ENCODE measurements at regions not wholly inside any gene's neighbourhood (a gene's known extent, or its start where the extent isn't known, plus 50 kb on each side); places are given as distances from the start of the nearest gene placed in this dataset.

- peaks cover 0 to 3% (median 0%) of the 10 kb centered on the region in 5 donors for H3K9me3 Mint-ChIP-seq
- no peak overlapping the region for H3K27ac Mint-ChIP-seq
- CTCF ChIA-PET = no interaction called here
- Histone ChIP-seq H3K36me3 (ENCODE audit: insufficient read depth, low read length) (no peaks in the 10 kb centered on the region), H3K4me1 (ENCODE audit: insufficient read depth, low read length) (no peaks in the 10 kb centered on the region), H3K27me3 (ENCODE audit: insufficient read depth, low read length, poor library complexity, severe bottlenecking) (no peaks in the 10 kb centered on the region), H3K4me3 (ENCODE audit: low read length) (no peak overlapping the region), H3K27ac (ENCODE audit: low read depth, low read length) (no peak overlapping the region), H3K9me3 (ENCODE audit: low read length) (no peaks in the 10 kb centered on the region)
- H3K27me3 Mint-ChIP-seq = peaks cover 10 to 14% of the 10 kb centered on the region in 2 donors
- H3K36me3 Mint-ChIP-seq = no peaks in the 10 kb centered on the region
- no peak for DNase-seq
- H3K4me1 Mint-ChIP-seq = no peaks in the 10 kb centered on the region
- POLR2A ChIA-PET = no interaction called here
- no peak overlapping the region for H3K4me3 Mint-ChIP-seq
These were observed 184.8 kb upstream of the C1orf174 start for GRCh38 chr1:4084896-4085295.

- POLR2A ChIA-PET = no interaction called here
- Mint-ChIP-seq H3K4me1 (no peaks in the 10 kb centered on the region), H3K27me3 (peaks cover 10 to 14% of the 10 kb centered on the region in 2 donors), H3K9me3 (peaks cover 0 to 2% (median 0%) of the 10 kb centered on the region in 5 donors), H3K4me3 (no peak overlapping the region), H3K27ac (peak overlapping the region in 1 of 8 donors; percentile 5), H3K36me3 (no peaks in the 10 kb centered on the region)
- Histone ChIP-seq H3K9me3 (ENCODE audit: low read length) (no peaks in the 10 kb centered on the region), H3K4me3 (ENCODE audit: low read length) (no peak overlapping the region), H3K4me1 (ENCODE audit: insufficient read depth, low read length) (no peaks in the 10 kb centered on the region), H3K36me3 (ENCODE audit: insufficient read depth, low read length) (no peaks in the 10 kb centered on the region), H3K27me3 (ENCODE audit: insufficient read depth, low read length, poor library complexity, severe bottlenecking) (no peaks in the 10 kb centered on the region), H3K27ac (ENCODE audit: low read depth, low read length) (no peak overlapping the region)
- CTCF ChIA-PET = no interaction called here
- DNase-seq = no peak
These were observed 185.5 kb upstream of the C1orf174 start for GRCh38 chr1:4085546-4085945.

DNA sequence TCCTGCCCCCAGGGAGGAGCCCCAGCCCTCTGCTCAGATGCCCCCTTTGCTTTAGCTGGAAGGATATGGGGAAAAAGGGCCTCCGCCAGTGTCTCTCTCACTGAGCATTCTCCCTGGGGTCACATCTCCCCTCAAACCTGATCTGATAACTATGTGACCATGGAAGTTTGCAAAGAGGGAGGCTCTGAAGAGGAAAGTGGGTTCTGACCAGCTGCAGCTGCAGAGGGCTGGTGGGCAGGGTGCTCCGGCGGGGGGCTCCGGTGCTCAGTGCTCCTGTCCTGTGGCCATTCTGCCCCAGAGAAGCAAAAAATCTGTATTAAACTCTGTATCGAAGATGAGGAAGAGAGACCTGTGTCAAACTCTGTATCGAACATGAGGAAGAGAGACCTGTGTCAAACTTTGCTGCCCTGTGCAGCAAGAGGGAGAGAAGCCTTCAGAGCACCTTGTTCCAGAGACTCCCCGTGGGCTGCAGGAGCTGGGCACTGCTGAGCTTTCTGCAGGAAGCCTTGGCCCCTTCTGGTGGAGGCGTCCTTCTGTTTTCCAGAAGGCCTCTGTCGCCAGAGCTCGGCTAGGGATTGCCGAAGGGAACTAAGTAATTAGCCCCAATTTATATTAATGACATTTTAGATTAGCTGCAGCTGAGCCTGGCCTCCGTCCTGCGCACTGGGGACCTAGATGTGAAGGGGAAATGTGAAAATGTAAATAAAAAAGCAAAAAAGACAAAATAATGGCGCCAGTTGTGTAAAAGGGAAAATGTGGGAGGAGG, 186.2 kb upstream of the C1orf174 start:
- no peak overlapping the region for H3K27ac ChIP-seq (ENCODE audit: low read depth, low read length)
- no peak for DNase-seq
- peaks cover 10 to 12% of the 10 kb centered on the region in 2 donors for H3K27me3 Mint-ChIP-seq
- no peak overlapping the region for H3K4me3 Mint-ChIP-seq
- no peaks in the 10 kb centered on the region for H3K36me3 ChIP-seq (ENCODE audit: insufficient read depth, low read length)
- CTCF ChIA-PET = no interaction called here
- peaks cover 0 to 2% (median 0%) of the 10 kb centered on the region in 5 donors for H3K9me3 Mint-ChIP-seq
- H3K9me3 ChIP-seq (ENCODE audit: low read length) = no peaks in the 10 kb centered on the region
- H3K4me1 ChIP-seq (ENCODE audit: insufficient read depth, low read length) = no peaks in the 10 kb centered on the region
- H3K4me1 Mint-ChIP-seq = no peaks in the 10 kb centered on the region
- no peaks in the 10 kb centered on the region for H3K27me3 ChIP-seq (ENCODE audit: insufficient read depth, low read length, poor library complexity, severe bottlenecking)
- peak overlapping the region in 1 of 8 donors; percentile 19 for H3K27ac Mint-ChIP-seq
- no peak overlapping the region for H3K4me3 ChIP-seq (ENCODE audit: low read length)
- POLR2A ChIA-PET = no interaction called here
- H3K36me3 Mint-ChIP-seq = no peaks in the 10 kb centered on the region

DNA sequence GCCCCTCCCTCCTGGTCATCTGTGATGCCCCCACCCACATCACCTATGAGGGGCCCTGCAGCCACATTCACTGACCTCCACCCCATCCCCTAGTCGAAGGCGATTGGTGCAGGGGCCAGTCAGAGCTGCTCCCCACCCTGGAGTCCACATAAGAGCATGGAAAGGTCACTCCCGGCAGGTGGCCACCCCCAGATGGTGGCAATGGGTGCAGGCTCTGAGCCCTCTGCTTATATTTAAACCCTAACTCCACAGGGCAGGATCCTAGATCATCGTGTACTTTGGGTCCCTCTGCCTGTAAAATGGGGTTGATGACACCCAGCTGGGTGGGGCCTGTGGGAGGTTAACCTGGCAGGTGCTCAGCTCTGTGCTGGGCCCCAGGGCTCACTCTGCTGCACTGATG, 186.8 kb upstream of the C1orf174 start:
- H3K27me3 ChIP-seq (ENCODE audit: insufficient read depth, low read length, poor library complexity, severe bottlenecking) = no peaks in the 10 kb centered on the region
- Mint-ChIP-seq H3K36me3 (no peaks in the 10 kb centered on the region), H3K4me3 (no peak overlapping the region), H3K27me3 (peaks cover 10 to 12% of the 10 kb centered on the region in 2 donors), H3K27ac (no peak overlapping the region), H3K9me3 (peaks cover 0 to 2% (median 0%) of the 10 kb centered on the region in 5 donors), H3K4me1 (no peaks in the 10 kb centered on the region)
- no peaks in the 10 kb centered on the region for H3K36me3 ChIP-seq (ENCODE audit: insufficient read depth, low read length)
- POLR2A ChIA-PET = no interaction called here
- no peak for DNase-seq
- no peak overlapping the region for H3K27ac ChIP-seq (ENCODE audit: low read depth, low read length)
- CTCF ChIA-PET = no interaction called here
- no peak overlapping the region for H3K4me3 ChIP-seq (ENCODE audit: low read length)
- H3K9me3 ChIP-seq (ENCODE audit: low read length) = no peaks in the 10 kb centered on the region
- H3K4me1 ChIP-seq (ENCODE audit: insufficient read depth, low read length) = no peaks in the 10 kb centered on the region

DNA sequence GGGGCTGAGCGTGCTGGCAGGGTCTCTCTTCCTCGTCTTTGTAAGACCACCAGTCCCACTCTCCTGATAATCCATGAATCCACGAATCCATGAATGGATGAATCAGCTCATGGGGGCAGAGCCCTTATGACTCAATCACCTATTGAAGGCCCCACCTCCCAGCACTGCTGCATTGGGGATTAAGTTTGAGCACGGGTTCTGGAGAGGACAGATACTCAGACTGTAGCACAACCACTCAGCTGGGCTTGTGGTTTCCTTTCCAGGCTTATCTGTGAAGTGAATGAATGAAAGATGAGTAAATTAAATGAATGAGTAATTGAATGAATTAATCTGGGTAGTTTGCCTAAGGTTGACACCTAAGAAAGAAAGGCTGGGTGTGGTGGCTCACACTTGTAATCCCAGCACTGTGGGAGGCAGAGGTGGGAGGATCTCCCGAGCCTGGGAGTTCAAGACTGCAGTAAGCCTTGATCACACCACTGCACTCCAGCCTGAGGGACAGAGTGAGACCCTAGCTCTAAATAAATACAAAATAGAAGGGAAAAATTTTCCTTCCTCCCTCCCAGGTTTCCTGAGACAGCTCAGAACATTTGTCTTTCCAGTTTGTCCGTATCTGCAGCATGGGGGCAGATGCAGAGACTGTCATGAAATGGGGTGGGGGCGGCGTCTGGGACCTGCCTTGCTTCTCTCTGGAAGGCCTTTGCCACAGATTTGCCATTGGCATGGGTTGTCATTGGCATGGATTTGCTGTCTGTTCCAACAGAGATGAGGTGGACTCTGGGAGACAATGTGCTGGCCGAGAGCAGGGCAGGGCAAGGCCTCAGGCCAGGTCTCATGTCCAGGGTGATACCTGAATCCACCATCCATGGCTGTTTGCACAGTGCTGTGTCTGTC, 187.7 kb upstream of the C1orf174 start:
- no peak for DNase-seq
- ChIA-PET CTCF (no interaction called here), POLR2A (no interaction called here)
- Histone ChIP-seq H3K9me3 (ENCODE audit: low read length) (no peaks in the 10 kb centered on the region), H3K4me3 (ENCODE audit: low read length) (no peak overlapping the region), H3K27ac (ENCODE audit: low read depth, low read length) (no peak overlapping the region), H3K36me3 (ENCODE audit: insufficient read depth, low read length) (no peaks in the 10 kb centered on the region), H3K4me1 (ENCODE audit: insufficient read depth, low read length) (no peaks in the 10 kb centered on the region), H3K27me3 (ENCODE audit: insufficient read depth, low read length, poor library complexity, severe bottlenecking) (no peaks in the 10 kb centered on the region)
- H3K27ac Mint-ChIP-seq = no peak overlapping the region
- H3K36me3 Mint-ChIP-seq = no peaks in the 10 kb centered on the region
- H3K9me3 Mint-ChIP-seq = peaks cover 0 to 5% (median 0%) of the 10 kb centered on the region in 5 donors
- H3K4me1 Mint-ChIP-seq = no peaks in the 10 kb centered on the region
- peaks cover 10 to 12% of the 10 kb centered on the region in 2 donors for H3K27me3 Mint-ChIP-seq
- no peak overlapping the region for H3K4me3 Mint-ChIP-seq

- H3K4me3 ChIP-seq (ENCODE audit: low read length) = no peak overlapping the region
- H3K4me1 ChIP-seq (ENCODE audit: insufficient read depth, low read length) = no peaks in the 10 kb centered on the region
- peaks cover 10 to 11% of the 10 kb centered on the region in 2 donors for H3K27me3 Mint-ChIP-seq
- no peaks in the 10 kb centered on the region for H3K4me1 Mint-ChIP-seq
- no peaks in the 10 kb centered on the region for H3K27me3 ChIP-seq (ENCODE audit: insufficient read depth, low read length, poor library complexity, severe bottlenecking)
- CTCF ChIA-PET = no interaction called here
- H3K36me3 ChIP-seq (ENCODE audit: insufficient read depth, low read length) = no peaks in the 10 kb centered on the region
- POLR2A ChIA-PET = no interaction called here
- no peak overlapping the region for H3K27ac ChIP-seq (ENCODE audit: low read depth, low read length)
- H3K27ac Mint-ChIP-seq = no peak overlapping the region
- no peaks in the 10 kb centered on the region for H3K36me3 Mint-ChIP-seq
- DNase-seq = no peak
- H3K9me3 Mint-ChIP-seq = peaks cover 0 to 7% (median 0%) of the 10 kb centered on the region in 5 donors
- no peaks in the 10 kb centered on the region for H3K9me3 ChIP-seq (ENCODE audit: low read length)
- no peak overlapping the region for H3K4me3 Mint-ChIP-seq
These were observed 188.6 kb upstream of the C1orf174 start for GRCh38 chr1:4088676-4089075.

GRCh38 chr1:4089421-4090175, 189.5 kb upstream of the C1orf174 start:
- Mint-ChIP-seq H3K27ac (no peak overlapping the region), H3K9me3 (peaks cover 0 to 7% (median 0%) of the 10 kb centered on the region in 5 donors), H3K36me3 (no peaks in the 10 kb centered on the region), H3K4me1 (no peaks in the 10 kb centered on the region), H3K4me3 (no peak overlapping the region), H3K27me3 (peaks cover 10 to 11% of the 10 kb centered on the region in 2 donors)
- no peaks in the 10 kb centered on the region for H3K9me3 ChIP-seq (ENCODE audit: low read length)
- H3K4me3 ChIP-seq (ENCODE audit: low read length) = no peak overlapping the region
- no peaks in the 10 kb centered on the region for H3K36me3 ChIP-seq (ENCODE audit: insufficient read depth, low read length)
- POLR2A ChIA-PET = no interaction called here
- no peak for DNase-seq
- CTCF ChIA-PET = no interaction called here
- no peak overlapping the region for H3K27ac ChIP-seq (ENCODE audit: low read depth, low read length)
- no peaks in the 10 kb centered on the region for H3K27me3 ChIP-seq (ENCODE audit: insufficient read depth, low read length, poor library complexity, severe bottlenecking)
- H3K4me1 ChIP-seq (ENCODE audit: insufficient read depth, low read length) = no peaks in the 10 kb centered on the region

DNA sequence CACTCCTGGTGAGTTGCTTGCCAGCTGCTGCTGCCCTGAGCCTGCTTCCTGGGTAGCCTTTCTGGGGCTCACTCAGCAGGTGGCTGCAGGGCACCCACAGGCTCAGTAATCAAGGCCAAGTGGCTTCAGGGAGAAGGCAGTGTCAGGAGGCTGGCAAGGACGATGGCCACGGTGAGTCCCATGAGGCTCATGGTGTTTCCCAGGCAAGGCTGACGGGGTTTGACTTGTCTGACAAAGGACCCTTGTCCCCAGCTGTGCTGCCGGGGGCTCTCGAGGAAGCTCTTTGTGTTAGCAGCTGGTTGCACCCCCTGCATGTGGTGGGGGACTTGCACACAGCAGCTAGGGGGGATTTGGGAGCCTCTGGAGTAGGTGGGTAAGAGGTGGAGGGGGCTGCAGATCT, 190.5 kb upstream of the C1orf174 start:
- Histone ChIP-seq H3K4me1 (ENCODE audit: insufficient read depth, low read length) (no peaks in the 10 kb centered on the region), H3K9me3 (ENCODE audit: low read length) (no peaks in the 10 kb centered on the region), H3K36me3 (ENCODE audit: insufficient read depth, low read length) (no peaks in the 10 kb centered on the region), H3K27me3 (ENCODE audit: insufficient read depth, low read length, poor library complexity, severe bottlenecking) (no peaks in the 10 kb centered on the region), H3K27ac (ENCODE audit: low read depth, low read length) (no peak overlapping the region), H3K4me3 (ENCODE audit: low read length) (no peak overlapping the region)
- Mint-ChIP-seq H3K9me3 (peaks cover 0 to 9% (median 1%) of the 10 kb centered on the region in 5 donors), H3K27ac (no peak overlapping the region), H3K4me3 (no peak overlapping the region), H3K27me3 (peaks cover 10 to 11% of the 10 kb centered on the region in 2 donors), H3K4me1 (no peaks in the 10 kb centered on the region), H3K36me3 (no peaks in the 10 kb centered on the region)
- ChIA-PET POLR2A (no interaction called here), CTCF (no interaction called here)
- peak in 1 of 5 donors; percentile 41 for DNase-seq

Data from CD8-positive, alpha-beta memory T cell (primary cell).